CD4-positive, CD25-positive, alpha-beta regulatory T cell (primary cell): ENCODE measurements at regions not wholly inside any gene's neighbourhood (a gene's known extent, or its start where the extent isn't known, plus 50 kb on each side); places are given as distances from the start of the nearest gene placed in this dataset.

Source experiments
- ATAC-seq, 2 donors: fragments of 150-1000 bp; cut with Tn5 transposase; one replicate each; pipeline ENCODE4 v1.10.0; 2021; ENCODE audit warnings: low read depth in 2 of 2, moderate number of reproducible peaks in 2 of 2, moderate library complexity in 1 of 2
- DNase-seq, 3 donors: peaks; one replicate each; pipeline versions ENCODE4 v3.0.0 to v3.0.0-alpha.2; 2012 to 2022; ENCODE audit warnings: mixed read lengths in 1 of 3
- H3K27ac ChIP-seq: one replicate; pipeline ENCODE4 v1.7.0; 2013; ENCODE audit warnings: mild to moderate bottlenecking, low read length; ENCODE audit not compliant: insufficient read depth, poor library complexity, severe bottlenecking
- H3K27me3 ChIP-seq: one replicate; pipeline ENCODE4 v1.7.0; 2013; ENCODE audit warnings: low read length; ENCODE audit not compliant: control insufficient read depth, insufficient read depth
- H3K36me3 ChIP-seq: one replicate; pipeline ENCODE4 v1.7.0; 2013; ENCODE audit warnings: mild to moderate bottlenecking, low read length, moderate library complexity; ENCODE audit not compliant: control insufficient read depth, insufficient read depth
- H3K4me1 ChIP-seq: 2 replicates; pipeline ENCODE4 v1.7.0; 2013; ENCODE audit warnings: mild to moderate bottlenecking, low read length; ENCODE audit not compliant: insufficient read depth, control insufficient read depth, poor library complexity, severe bottlenecking
- H3K4me3 ChIP-seq: one replicate; pipeline ENCODE4 v1.7.0; 2013; ENCODE audit warnings: low read depth, mild to moderate bottlenecking, low read length, moderate library complexity
- H3K9me3 ChIP-seq, 2 experiments: 1 replicate in 1 of 2; 2 replicates in 1 of 2; pipeline ENCODE4 v1.7.0; 2013; ENCODE audit warnings: low read length in 2 of 2, mild to moderate bottlenecking in 1 of 2, moderate library complexity in 1 of 2; ENCODE audit not compliant: control insufficient read depth in 2 of 2
- H3K27ac Mint-ChIP-seq, 3 donors: one replicate each; pipeline ENCODE4 v1.8.0; 2020 to 2022; ENCODE audit warnings: mild to moderate bottlenecking in 3 of 3, mixed read lengths in 3 of 3, moderate library complexity in 2 of 3
- H3K27me3 Mint-ChIP-seq: one replicate; pipeline ENCODE4 v1.8.0; 2022; ENCODE audit warnings: mild to moderate bottlenecking, mixed read lengths
- H3K36me3 Mint-ChIP-seq: one replicate; pipeline ENCODE4 v1.8.0; 2020; ENCODE audit warnings: mixed read lengths
- H3K4me1 Mint-ChIP-seq, 4 donors: one replicate each; pipeline ENCODE4 v1.8.0; 2020 to 2022; ENCODE audit warnings: mixed read lengths in 4 of 4, mild to moderate bottlenecking in 1 of 4
- H3K4me3 Mint-ChIP-seq, 4 donors: one replicate each; pipeline ENCODE4 v1.8.0; 2020 to 2022; ENCODE audit warnings: mild to moderate bottlenecking in 4 of 4, mixed read lengths in 4 of 4, moderate library complexity in 3 of 4
- H3K9me3 Mint-ChIP-seq, 7 donors: one replicate each; pipeline ENCODE4 v1.8.0; 2020 to 2022; ENCODE audit warnings: mixed read lengths in 7 of 7, mild to moderate bottlenecking in 3 of 7, moderate library complexity in 2 of 7

- H3K4me3 ChIP-seq = no peak overlapping the region
- H3K36me3 ChIP-seq = no peaks in the 10 kb centered on the region
- Mint-ChIP-seq H3K9me3 (peaks cover 0 to 12% (median 2%) of the 10 kb centered on the region in 7 donors), H3K27me3 (no peaks in the 10 kb centered on the region), H3K36me3 (no peaks in the 10 kb centered on the region), H3K4me3 (no peak overlapping the region), H3K4me1 (no peaks in the 10 kb centered on the region), H3K27ac (no peak overlapping the region)
- H3K27ac ChIP-seq = no peak overlapping the region
- DNase-seq (no peak), ATAC-seq (no peak)
- H3K27me3 ChIP-seq = no peaks in the 10 kb centered on the region
- no peaks in the 10 kb centered on the region for H3K4me1 ChIP-seq
- H3K9me3 ChIP-seq = no peaks in the 10 kb centered on the region
Measured at GRCh38 chr2:83573060-83573459, 886.0 kb downstream of the SUCLG1 start.

- no peak for ATAC-seq
Measured at GRCh38 chr2:83572400-83572799, 886.7 kb downstream of the SUCLG1 start.

GRCh38 chr2:83567551-83567950 lies 891.5 kb downstream of the SUCLG1 start:
- Histone ChIP-seq H3K27ac (no peak overlapping the region), H3K36me3 (no peaks in the 10 kb centered on the region), H3K27me3 (no peaks in the 10 kb centered on the region), H3K9me3 (no peaks in the 10 kb centered on the region), H3K4me3 (no peak overlapping the region), H3K4me1 (no peaks in the 10 kb centered on the region)
- Mint-ChIP-seq H3K4me1 (no peaks in the 10 kb centered on the region), H3K9me3 (peaks cover 0 to 4% (median 3%) of the 10 kb centered on the region in 7 donors), H3K36me3 (no peaks in the 10 kb centered on the region), H3K4me3 (no peak overlapping the region), H3K27me3 (peaks cover 4% of the 10 kb centered on the region), H3K27ac (no peak overlapping the region)
- no peak for DNase-seq
- no peak for ATAC-seq

More at GRCh38 chr2:83572400-83572799, 886.7 kb downstream of the SUCLG1 start:
- Mint-ChIP-seq H3K9me3 (peaks cover 0 to 12% (median 2%) of the 10 kb centered on the region in 7 donors), H3K4me3 (no peak overlapping the region), H3K36me3 (no peaks in the 10 kb centered on the region), H3K27ac (no peak overlapping the region), H3K4me1 (no peaks in the 10 kb centered on the region), H3K27me3 (no peaks in the 10 kb centered on the region)
- DNase-seq = no peak
- Histone ChIP-seq H3K4me3 (no peak overlapping the region), H3K4me1 (no peaks in the 10 kb centered on the region), H3K36me3 (no peaks in the 10 kb centered on the region), H3K27me3 (no peaks in the 10 kb centered on the region), H3K9me3 (no peaks in the 10 kb centered on the region), H3K27ac (no peak overlapping the region)

GRCh38 chr2:83565626-83566025 lies 893.5 kb downstream of the SUCLG1 start:
- Histone ChIP-seq H3K4me1 (no peaks in the 10 kb centered on the region), H3K27me3 (no peaks in the 10 kb centered on the region), H3K4me3 (no peak overlapping the region), H3K9me3 (no peaks in the 10 kb centered on the region), H3K27ac (no peak overlapping the region), H3K36me3 (no peaks in the 10 kb centered on the region)
- ATAC-seq (no peak), DNase-seq (no peak)
- H3K4me3 Mint-ChIP-seq = no peak overlapping the region
- H3K27me3 Mint-ChIP-seq = peaks cover 4% of the 10 kb centered on the region
- no peaks in the 10 kb centered on the region for H3K4me1 Mint-ChIP-seq
- peaks cover 0 to 4% (median 1%) of the 10 kb centered on the region in 7 donors for H3K9me3 Mint-ChIP-seq
- H3K36me3 Mint-ChIP-seq = no peaks in the 10 kb centered on the region
- no peak overlapping the region for H3K27ac Mint-ChIP-seq

GRCh38 chr2:83565181-83565580 lies 893.9 kb downstream of the SUCLG1 start:
- H3K4me1 ChIP-seq = no peaks in the 10 kb centered on the region
- H3K4me3 Mint-ChIP-seq = no peak overlapping the region
- no peaks in the 10 kb centered on the region for H3K27me3 ChIP-seq
- H3K27ac ChIP-seq = no peak overlapping the region
- no peaks in the 10 kb centered on the region for H3K36me3 ChIP-seq
- H3K36me3 Mint-ChIP-seq = no peaks in the 10 kb centered on the region
- no peak overlapping the region for H3K27ac Mint-ChIP-seq
- H3K4me3 ChIP-seq = no peak overlapping the region
- H3K4me1 Mint-ChIP-seq = no peaks in the 10 kb centered on the region
- H3K9me3 ChIP-seq = no peaks in the 10 kb centered on the region
- peaks cover 0 to 4% (median 1%) of the 10 kb centered on the region in 7 donors for H3K9me3 Mint-ChIP-seq
- ATAC-seq = no peak
- DNase-seq = no peak
- H3K27me3 Mint-ChIP-seq = peaks cover 4% of the 10 kb centered on the region

- no peak overlapping the region for H3K27ac ChIP-seq
- H3K36me3 ChIP-seq = no peaks in the 10 kb centered on the region
- H3K36me3 Mint-ChIP-seq = no peaks in the 10 kb centered on the region
- no peak overlapping the region for H3K4me3 ChIP-seq
- ATAC-seq (no peak), DNase-seq (no peak)
- no peak overlapping the region for H3K4me3 Mint-ChIP-seq
- H3K27ac Mint-ChIP-seq = no peak overlapping the region
- H3K4me1 Mint-ChIP-seq = peaks cover 0 to 5% (median 0%) of the 10 kb centered on the region in 4 donors
- H3K27me3 Mint-ChIP-seq = peaks cover 4% of the 10 kb centered on the region
- H3K9me3 Mint-ChIP-seq = peaks cover 0 to 5% (median 2%) of the 10 kb centered on the region in 7 donors
- H3K9me3 ChIP-seq = peaks cover 0 to 2% of the 10 kb centered on the region in 2 experiments
- H3K27me3 ChIP-seq = no peaks in the 10 kb centered on the region
- no peaks in the 10 kb centered on the region for H3K4me1 ChIP-seq
Measured at GRCh38 chr2:83561592-83561991, 897.5 kb downstream of the SUCLG1 start.

GRCh38 chr2:83536556-83536955 lies 922.5 kb downstream of the SUCLG1 start:
- no peak for DNase-seq
- Histone ChIP-seq H3K27me3 (no peaks in the 10 kb centered on the region), H3K9me3 (no peaks in the 10 kb centered on the region), H3K27ac (no peak overlapping the region), H3K36me3 (no peaks in the 10 kb centered on the region), H3K4me1 (no peaks in the 10 kb centered on the region), H3K4me3 (no peak overlapping the region)
- Mint-ChIP-seq H3K27me3 (no peaks in the 10 kb centered on the region), H3K9me3 (peaks cover 0 to 3% (median 0%) of the 10 kb centered on the region in 7 donors), H3K4me3 (no peak overlapping the region), H3K27ac (no peak overlapping the region), H3K36me3 (no peaks in the 10 kb centered on the region), H3K4me1 (no peaks in the 10 kb centered on the region)
- ATAC-seq = no peak

- Mint-ChIP-seq H3K36me3 (no peaks in the 10 kb centered on the region), H3K27me3 (no peaks in the 10 kb centered on the region), H3K9me3 (peaks cover 0 to 3% (median 0%) of the 10 kb centered on the region in 7 donors), H3K27ac (no peak overlapping the region), H3K4me1 (no peaks in the 10 kb centered on the region), H3K4me3 (no peak overlapping the region)
- H3K27me3 ChIP-seq = no peaks in the 10 kb centered on the region
- H3K36me3 ChIP-seq = no peaks in the 10 kb centered on the region
- H3K9me3 ChIP-seq = no peaks in the 10 kb centered on the region
- ATAC-seq = no peak
- H3K4me3 ChIP-seq = no peak overlapping the region
- DNase-seq = no peak
- no peaks in the 10 kb centered on the region for H3K4me1 ChIP-seq
- no peak overlapping the region for H3K27ac ChIP-seq
Measured at GRCh38 chr2:83534416-83534815, 924.7 kb downstream of the SUCLG1 start.
